OCI-LY3 (cell line): ENCODE measurements at regions not wholly inside any gene's neighbourhood (a gene's known extent, or its start where the extent isn't known, plus 50 kb on each side); places are given as distances from the start of the nearest gene placed in this dataset.

Source experiments
- CTCF ChIP-seq: fragments of 200-600, 300-600 bp; sonication (generic); IDR thresholded peaks from 2 replicates; pipeline ENCODE4 v1.5.1; 2014; ENCODE audit warnings: antibody characterized with exemption, low read length, low read depth
- EZH2phosphoT487 ChIP-seq: fragments of 200-600 bp; shearing (Covaris generic); IDR thresholded peaks from 2 replicates; pipeline ENCODE4 v1.6.1; 2018; ENCODE audit warnings: antibody characterized with exemption, mixed run types, low read depth

GRCh38 chr10:90642650-90643049 lies 215.2 kb downstream of the HTR7 start:
- TF ChIP-seq EZH2phosphoT487 (no peak), CTCF (no peak)
